ENCODE measurements at regions not wholly inside any gene's neighbourhood (a gene's known extent, or its start where the extent isn't known, plus 50 kb on each side); places are given as distances from the start of the nearest gene placed in this dataset.
"Not testable (repeated sequence)": the region's sequence is repeated elsewhere in the genome, so short reads cannot be mapped to it uniquely, and the experiment has no call there.

DNA sequence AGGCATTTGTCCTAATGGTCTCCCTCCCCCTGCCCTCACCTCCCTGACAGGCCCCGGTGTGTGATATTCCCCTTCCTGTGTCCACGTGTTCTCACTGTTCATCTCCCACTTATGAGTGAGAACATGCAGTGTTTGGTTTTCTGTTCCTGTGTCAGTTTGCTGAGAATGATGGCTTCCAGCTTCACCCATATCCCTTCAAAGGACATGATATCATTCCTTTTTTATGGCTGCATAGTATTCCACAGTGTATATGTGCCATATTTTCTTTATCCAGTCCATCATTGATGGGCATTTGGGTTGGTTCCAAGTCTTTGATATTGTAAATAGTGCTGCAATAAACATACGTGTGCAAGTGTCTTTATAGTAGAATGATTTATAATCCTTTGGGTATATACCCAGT lies 187.0 kb downstream of the CSNK1G3 start:
- TF ChIP-seq, protein P1, sequence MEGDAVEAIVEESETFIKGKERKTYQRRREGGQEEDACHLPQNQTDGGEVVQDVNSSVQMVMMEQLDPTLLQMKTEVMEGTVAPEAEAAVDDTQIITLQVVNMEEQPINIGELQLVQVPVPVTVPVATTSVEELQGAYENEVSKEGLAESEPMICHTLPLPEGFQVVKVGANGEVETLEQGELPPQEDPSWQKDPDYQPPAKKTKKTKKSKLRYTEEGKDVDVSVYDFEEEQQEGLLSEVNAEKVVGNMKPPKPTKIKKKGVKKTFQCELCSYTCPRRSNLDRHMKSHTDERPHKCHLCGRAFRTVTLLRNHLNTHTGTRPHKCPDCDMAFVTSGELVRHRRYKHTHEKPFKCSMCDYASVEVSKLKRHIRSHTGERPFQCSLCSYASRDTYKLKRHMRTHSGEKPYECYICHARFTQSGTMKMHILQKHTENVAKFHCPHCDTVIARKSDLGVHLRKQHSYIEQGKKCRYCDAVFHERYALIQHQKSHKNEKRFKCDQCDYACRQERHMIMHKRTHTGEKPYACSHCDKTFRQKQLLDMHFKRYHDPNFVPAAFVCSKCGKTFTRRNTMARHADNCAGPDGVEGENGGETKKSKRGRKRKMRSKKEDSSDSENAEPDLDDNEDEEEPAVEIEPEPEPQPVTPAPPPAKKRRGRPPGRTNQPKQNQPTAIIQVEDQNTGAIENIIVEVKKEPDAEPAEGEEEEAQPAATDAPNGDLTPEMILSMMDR (IDR thresholded peaks at IDR 0.05): not testable (repeated sequence)
- not testable (repeated sequence) for TF ChIP-seq POLR2A (IDR thresholded peaks at IDR 0.05)

Measured in thyroid gland (tissue), 4 donors.